Tibial nerve (tissue), 4 donors: ENCODE measurements at regions not wholly inside any gene's neighbourhood (a gene's known extent, or its start where the extent isn't known, plus 50 kb on each side); places are given as distances from the start of the nearest gene placed in this dataset.

ENCODE experiments used
- DNase-seq, 2 donors: peaks; one replicate each; pipeline ENCODE4 v3.0.0-alpha.2; 2019; ENCODE audit warnings: low spot score in 2 of 2
- H3K27ac ChIP-seq, 4 donors: fragments of 200-600 bp; sonication (generic) in 3 of 4; one replicate each; pipeline ENCODE4 v1.5.1; 2017 to 2019; ENCODE audit warnings: mild to moderate bottlenecking in 1 of 4
- H3K27me3 ChIP-seq, 2 donors: fragments of 200-600 bp; sonication (generic) in 1 of 2; one replicate each; pipeline versions ENCODE4 v1.5.1 to v1.6.0; 2017 to 2019
- H3K36me3 ChIP-seq, 3 donors: fragments of 200-600 bp; sonication (generic); one replicate each; pipeline ENCODE4 v1.5.1; 2018 to 2019
- H3K4me1 ChIP-seq, 4 donors: fragments of 200-600 bp; sonication (generic) in 3 of 4; one replicate each; pipeline ENCODE4 v1.5.1; 2017 to 2019
- H3K4me3 ChIP-seq, 4 donors: fragments of 200-600 bp; sonication (generic) in 3 of 4; one replicate each; pipeline ENCODE4 v1.5.1; 2017 to 2019; ENCODE audit warnings: mild to moderate bottlenecking in 1 of 4, moderate library complexity in 1 of 4
- H3K9me3 ChIP-seq, 4 donors: fragments of 200-600 bp; sonication (generic) in 3 of 4; one replicate each; pipeline ENCODE4 v1.5.1; 2017 to 2019
- CTCF ChIP-seq, 5 experiments: fragments of 200-600 bp in 3 of 5; fragments of 450-650 bp in 2 of 5; sonication (generic) in 3 of 5; IDR thresholded peaks; one replicate each; pipeline ENCODE4 v1.5.1; 2016 to 2019; ENCODE audit warnings: antibody characterized with exemption in 5 of 5, mild to moderate bottlenecking in 3 of 5, moderate library complexity in 2 of 5
- EP300 ChIP-seq, 2 donors: sonication (generic); formaldehyde crosslinking; IDR thresholded peaks; one replicate each; pipeline ENCODE4 v1.6.1; 2017; ENCODE audit warnings: antibody characterized with exemption in 2 of 2, mild to moderate bottlenecking in 1 of 2
- POLR2A ChIP-seq, 2 donors: fragments of 450-650 bp; IDR thresholded peaks; one replicate each; pipeline ENCODE4 v1.6.1; 2017; ENCODE audit warnings: antibody characterized with exemption in 2 of 2, mild to moderate bottlenecking in 2 of 2, moderate library complexity in 2 of 2
- WGBS, 2 donors: methylation state at CpG; one replicate each; pipeline ENCODE4 v1.1.5; 2018; 5-methylcytosine and 5-hydroxymethylcytosine counted together

DNA sequence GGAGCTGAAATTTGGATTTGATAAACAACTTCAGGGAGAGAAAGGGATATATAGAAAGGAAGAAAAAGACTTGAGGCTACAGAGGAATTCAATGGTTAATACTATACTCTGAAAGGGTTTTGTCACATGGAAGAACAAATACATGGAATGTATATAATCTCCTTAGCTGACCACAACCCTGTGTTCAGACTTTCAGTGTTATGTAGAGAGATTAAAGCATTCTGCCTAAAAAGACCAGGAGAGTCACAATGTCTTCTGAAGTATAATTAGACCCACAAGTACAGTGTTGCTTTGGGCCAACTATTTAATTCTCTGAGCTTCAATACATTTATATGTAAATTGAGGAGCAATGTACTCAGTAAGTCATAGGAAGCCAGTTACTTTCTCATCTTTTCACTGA, 123.8 kb upstream of the FSHR start:
- no peaks in the 10 kb centered on the region for H3K27me3 ChIP-seq
- H3K27ac ChIP-seq, result no peak overlapping the region
- H3K4me3 ChIP-seq, result no peak overlapping the region
- TF ChIP-seq CTCF (IDR thresholded peaks at IDR 0.05) (no peak), EP300 (IDR thresholded peaks at IDR 0.05) (no peak), POLR2A (IDR thresholded peaks at IDR 0.05) (no peak)
- no peaks in the 10 kb centered on the region for H3K36me3 ChIP-seq
- H3K9me3 ChIP-seq, result peaks cover 0 to 18% (median 1%) of the 10 kb centered on the region in 4 donors
- H3K4me1 ChIP-seq, result no peaks in the 10 kb centered on the region
- DNase-seq, result no peak

DNA sequence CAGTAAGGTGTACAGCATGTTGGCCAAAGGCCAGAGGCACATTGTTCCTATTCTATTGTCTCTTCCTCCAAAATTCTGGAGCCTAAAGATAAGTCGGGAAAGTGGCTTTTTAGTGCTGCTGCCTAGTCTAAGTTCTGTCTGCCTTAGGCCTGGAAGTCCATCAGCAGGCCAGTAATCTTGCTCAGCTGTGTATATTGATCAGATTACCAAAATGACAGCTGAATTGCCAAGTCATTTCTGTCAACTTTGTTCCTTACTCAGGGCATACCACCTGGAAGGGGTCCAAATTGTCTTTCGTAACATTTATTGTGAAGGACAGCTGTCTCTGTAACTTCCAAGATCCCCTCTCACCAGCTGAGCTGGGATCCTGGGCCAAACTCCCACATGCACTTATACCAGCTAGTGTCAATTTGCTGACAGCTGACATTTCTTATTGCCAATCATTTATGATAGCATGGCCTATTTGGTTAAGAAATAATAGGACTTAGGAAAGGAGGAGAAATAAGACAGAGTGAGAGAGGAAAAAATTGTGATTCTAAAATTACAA, 116.8 kb upstream of the FSHR start:
- no peak for DNase-seq
- no peaks in the 10 kb centered on the region for H3K36me3 ChIP-seq
- H3K4me1 ChIP-seq, result no peaks in the 10 kb centered on the region
- H3K9me3 ChIP-seq, result no peaks in the 10 kb centered on the region
- H3K27ac ChIP-seq, result no peak overlapping the region
- H3K4me3 ChIP-seq, result no peak overlapping the region
- 69 to 71% methylated on average over 2 of the region's 2 CpGs for WGBS, 2 donors
- no peaks in the 10 kb centered on the region for H3K27me3 ChIP-seq
- TF ChIP-seq CTCF (IDR thresholded peaks at IDR 0.05), result no peak
- no peak for TF ChIP-seq EP300 (IDR thresholded peaks at IDR 0.05)
- no peak for TF ChIP-seq POLR2A (IDR thresholded peaks at IDR 0.05)

DNA sequence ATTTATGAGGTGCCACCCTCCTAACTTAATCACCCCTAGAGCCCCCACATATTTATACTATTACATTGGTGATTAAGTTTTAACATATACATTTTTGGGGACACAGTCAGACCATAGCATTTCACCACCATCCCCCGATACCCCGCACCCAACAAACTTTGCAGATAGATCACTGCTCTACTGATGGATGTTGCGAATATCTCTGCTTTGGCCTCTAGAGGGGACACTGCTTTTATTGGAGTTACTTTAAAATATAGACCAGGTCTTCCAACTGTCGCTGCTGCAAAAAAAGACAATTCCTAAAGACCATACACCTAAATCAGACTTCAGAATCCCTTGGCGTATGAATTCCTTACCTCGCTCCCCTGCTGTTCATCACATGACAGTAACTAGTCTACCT, 115.8 kb upstream of the FSHR start:
- no peak for DNase-seq
- Histone ChIP-seq H3K36me3 (no peaks in the 10 kb centered on the region), H3K9me3 (no peaks in the 10 kb centered on the region), H3K4me3 (no peak overlapping the region), H3K27ac (no peak overlapping the region), H3K27me3 (no peaks in the 10 kb centered on the region), H3K4me1 (no peaks in the 10 kb centered on the region)
- no peak for TF ChIP-seq POLR2A (IDR thresholded peaks at IDR 0.05)
- TF ChIP-seq CTCF (IDR thresholded peaks at IDR 0.05), result no peak
- no peak for TF ChIP-seq EP300 (IDR thresholded peaks at IDR 0.05)
- WGBS, 2 donors, result 96 to 97% methylated on average over 6 of the region's 6 CpGs

- no peak for DNase-seq
- Histone ChIP-seq H3K27me3 (no peaks in the 10 kb centered on the region), H3K36me3 (no peaks in the 10 kb centered on the region), H3K9me3 (no peaks in the 10 kb centered on the region), H3K4me1 (no peaks in the 10 kb centered on the region), H3K27ac (no peak overlapping the region), H3K4me3 (no peak overlapping the region)
- TF ChIP-seq CTCF (IDR thresholded peaks at IDR 0.05) (no peak), POLR2A (IDR thresholded peaks at IDR 0.05) (no peak), EP300 (IDR thresholded peaks at IDR 0.05) (no peak)
- 77 to 78% methylated on average over 2 of the region's 2 CpGs for WGBS, 2 donors
Observed at GRCh38 chr2:49265471-49265870, 111.2 kb upstream of the FSHR start.

DNA sequence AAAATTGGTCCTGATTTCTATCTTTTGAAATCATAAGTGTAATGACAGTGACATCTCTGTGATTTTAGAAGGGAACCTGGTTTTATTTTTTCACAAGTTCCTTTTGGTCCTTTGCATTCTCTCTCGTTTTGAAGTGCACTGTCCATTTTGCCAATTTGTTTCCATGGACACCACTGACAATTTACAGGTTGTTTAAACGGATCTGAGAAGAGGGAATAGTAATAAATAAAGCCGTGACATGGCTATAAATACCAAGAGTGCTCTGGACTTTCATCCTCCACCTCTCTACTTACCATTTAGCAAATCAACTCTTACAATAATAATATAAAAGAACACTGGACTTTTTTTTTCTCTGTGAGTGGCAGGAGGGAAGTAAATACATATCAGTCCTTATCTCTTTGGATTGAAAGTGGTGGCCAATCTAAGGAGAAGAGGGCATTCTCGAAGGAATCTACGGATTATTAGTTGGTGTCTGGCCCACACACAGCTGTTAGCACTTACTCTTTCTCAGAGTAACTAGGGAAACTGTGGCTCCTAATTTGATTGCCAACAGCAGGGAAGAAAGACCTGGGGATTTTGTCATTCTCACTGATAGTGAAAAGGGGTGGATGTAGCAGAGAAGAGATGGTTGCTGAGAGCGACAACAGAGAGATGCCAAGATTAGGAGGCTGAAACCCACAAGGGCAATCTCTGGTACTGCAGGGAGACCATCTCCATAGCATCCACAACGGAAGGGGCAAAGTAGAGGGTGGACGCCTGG, 108.7 kb upstream of the FSHR start:
- H3K27ac ChIP-seq, result no peak overlapping the region
- no peaks in the 10 kb centered on the region for H3K36me3 ChIP-seq
- no peaks in the 10 kb centered on the region for H3K27me3 ChIP-seq
- WGBS, 2 donors, result 52 to 56% methylated on average over 8 of the region's 8 CpGs
- no peaks in the 10 kb centered on the region for H3K9me3 ChIP-seq
- H3K4me3 ChIP-seq, result no peak overlapping the region
- no peaks in the 10 kb centered on the region for H3K4me1 ChIP-seq
- TF ChIP-seq POLR2A (IDR thresholded peaks at IDR 0.05) (no peak), EP300 (IDR thresholded peaks at IDR 0.05) (no peak), CTCF (IDR thresholded peaks at IDR 0.05) (no peak)
- no peak for DNase-seq
